Neural progenitor cell (in vitro differentiated cells): ENCODE measurements at regions not wholly inside any gene's neighbourhood (a gene's known extent, or its start where the extent isn't known, plus 50 kb on each side); places are given as distances from the start of the nearest gene placed in this dataset.

Experiments used
- EZH2 ChIP-seq: fragments of 200-600 bp; sonication (generic); IDR thresholded peaks from 2 replicates; pipeline ENCODE4 v1.6.1; 2017; ENCODE audit warnings: antibody characterized with exemption, mild to moderate bottlenecking, moderate library complexity
- EZH2phosphoT487 ChIP-seq: fragments of 200-600 bp; sonication (generic); IDR thresholded peaks from 2 replicates; pipeline ENCODE4 v1.6.1; 2017; ENCODE audit warnings: antibody characterized with exemption
- TF ChIP-seq, protein P1 (sequence below): fragments of 200-600 bp; sonication (generic); IDR thresholded peaks from 2 replicates; pipeline ENCODE4 v1.5.1; 2017; ENCODE audit warnings: antibody characterized with exemption, mild to moderate bottlenecking

DNA sequence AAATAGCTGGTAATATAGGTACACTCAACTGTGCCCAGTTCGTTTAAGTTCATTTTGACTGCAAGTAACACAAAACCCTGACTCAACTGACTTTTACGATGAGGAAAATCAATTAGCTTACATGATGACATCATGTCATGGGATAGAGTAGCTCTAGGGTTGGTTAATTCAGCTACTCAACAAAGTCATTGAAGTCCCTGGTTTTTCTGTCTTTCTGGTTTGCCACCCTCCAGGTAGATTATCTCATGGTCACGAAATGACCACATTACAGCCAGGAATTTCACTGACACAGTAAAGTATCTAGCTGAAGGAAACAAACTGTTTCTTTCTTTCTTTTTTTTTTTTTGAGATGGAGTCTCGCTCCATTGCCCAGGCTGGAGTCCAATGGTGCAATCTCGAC lies 68.5 kb upstream of the FUT8 start:
- TF ChIP-seq EZH2 (no peak), EZH2phosphoT487 (no peak)
- TF ChIP-seq, protein P1, sequence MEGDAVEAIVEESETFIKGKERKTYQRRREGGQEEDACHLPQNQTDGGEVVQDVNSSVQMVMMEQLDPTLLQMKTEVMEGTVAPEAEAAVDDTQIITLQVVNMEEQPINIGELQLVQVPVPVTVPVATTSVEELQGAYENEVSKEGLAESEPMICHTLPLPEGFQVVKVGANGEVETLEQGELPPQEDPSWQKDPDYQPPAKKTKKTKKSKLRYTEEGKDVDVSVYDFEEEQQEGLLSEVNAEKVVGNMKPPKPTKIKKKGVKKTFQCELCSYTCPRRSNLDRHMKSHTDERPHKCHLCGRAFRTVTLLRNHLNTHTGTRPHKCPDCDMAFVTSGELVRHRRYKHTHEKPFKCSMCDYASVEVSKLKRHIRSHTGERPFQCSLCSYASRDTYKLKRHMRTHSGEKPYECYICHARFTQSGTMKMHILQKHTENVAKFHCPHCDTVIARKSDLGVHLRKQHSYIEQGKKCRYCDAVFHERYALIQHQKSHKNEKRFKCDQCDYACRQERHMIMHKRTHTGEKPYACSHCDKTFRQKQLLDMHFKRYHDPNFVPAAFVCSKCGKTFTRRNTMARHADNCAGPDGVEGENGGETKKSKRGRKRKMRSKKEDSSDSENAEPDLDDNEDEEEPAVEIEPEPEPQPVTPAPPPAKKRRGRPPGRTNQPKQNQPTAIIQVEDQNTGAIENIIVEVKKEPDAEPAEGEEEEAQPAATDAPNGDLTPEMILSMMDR = no peak
